ENCODE measurements at regions not wholly inside any gene's neighbourhood (a gene's known extent, or its start where the extent isn't known, plus 50 kb on each side); places are given as distances from the start of the nearest gene placed in this dataset.

GRCh38 chr5:97449172-97449571, 266.1 kb upstream of the RIOK2 start:
- Mint-ChIP-seq H3K27ac (no peak overlapping the region), H3K4me1 (no peaks in the 10 kb centered on the region), H3K9me3 (ENCODE audit: insufficient read depth) (peaks cover 4% of the 10 kb centered on the region), H3K27me3 (no peaks in the 10 kb centered on the region), H3K4me3 (no peak overlapping the region)
- no peak overlapping the region for H3K9ac ChIP-seq (ENCODE audit: low read length)
- ATAC-seq (ENCODE audit: low read depth) (no peak), DNase-seq (no peak)
- no peak for TF ChIP-seq EZH2 (IDR thresholded peaks at IDR 0.05; ENCODE audit: borderline replicate concordance, insufficient read depth, low read depth, low read length, poor library complexity, severe bottlenecking)
- TF ChIP-seq, protein P1, sequence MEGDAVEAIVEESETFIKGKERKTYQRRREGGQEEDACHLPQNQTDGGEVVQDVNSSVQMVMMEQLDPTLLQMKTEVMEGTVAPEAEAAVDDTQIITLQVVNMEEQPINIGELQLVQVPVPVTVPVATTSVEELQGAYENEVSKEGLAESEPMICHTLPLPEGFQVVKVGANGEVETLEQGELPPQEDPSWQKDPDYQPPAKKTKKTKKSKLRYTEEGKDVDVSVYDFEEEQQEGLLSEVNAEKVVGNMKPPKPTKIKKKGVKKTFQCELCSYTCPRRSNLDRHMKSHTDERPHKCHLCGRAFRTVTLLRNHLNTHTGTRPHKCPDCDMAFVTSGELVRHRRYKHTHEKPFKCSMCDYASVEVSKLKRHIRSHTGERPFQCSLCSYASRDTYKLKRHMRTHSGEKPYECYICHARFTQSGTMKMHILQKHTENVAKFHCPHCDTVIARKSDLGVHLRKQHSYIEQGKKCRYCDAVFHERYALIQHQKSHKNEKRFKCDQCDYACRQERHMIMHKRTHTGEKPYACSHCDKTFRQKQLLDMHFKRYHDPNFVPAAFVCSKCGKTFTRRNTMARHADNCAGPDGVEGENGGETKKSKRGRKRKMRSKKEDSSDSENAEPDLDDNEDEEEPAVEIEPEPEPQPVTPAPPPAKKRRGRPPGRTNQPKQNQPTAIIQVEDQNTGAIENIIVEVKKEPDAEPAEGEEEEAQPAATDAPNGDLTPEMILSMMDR (IDR thresholded peaks at IDR 0.05), result no peak
- H3K4me1 ChIP-seq (ENCODE audit: control insufficient read depth in 2 of 2, insufficient read depth in 2 of 2, low read length in 2 of 2), result no peaks in the 10 kb centered on the region
- no peak overlapping the region for H3K4me2 ChIP-seq (replicated peaks; ENCODE audit: low read depth, low read length, poor library complexity, severe bottlenecking)
- no peak overlapping the region for H3K4me3 ChIP-seq (ENCODE audit: control extremely low read depth in 1 of 5, extremely low read depth in 1 of 5, insufficient read depth in 1 of 5, low read depth in 2 of 5, low read length in 4 of 5)
- no peaks in the 10 kb centered on the region for H3K27me3 ChIP-seq (replicated peaks in 1 of 4; ENCODE audit: control extremely low read depth in 1 of 4, control insufficient read depth in 3 of 4, insufficient read depth in 4 of 4, low read length in 3 of 4)
- no peak overlapping the region for H3K27ac ChIP-seq (ENCODE audit: low read length in 2 of 2)
- WGBS (ENCODE audit: insufficient coverage), result 61% methylated on average over 3 of the region's 3 CpGs
- H3K9me3 ChIP-seq (ENCODE audit: control extremely low read depth in 1 of 3, control insufficient read depth in 2 of 3, insufficient read depth in 1 of 3, low read length in 2 of 3), result peaks cover 0 to 5% (median 3%) of the 10 kb centered on the region in 3 donors
- H3K79me2 ChIP-seq (ENCODE audit: control insufficient read depth, insufficient read depth, low read length), result no peaks in the 10 kb centered on the region
- no peaks in the 10 kb centered on the region for H4K20me1 ChIP-seq (ENCODE audit: control insufficient read depth, insufficient read depth, low read length, poor library complexity, severe bottlenecking)
- intact Hi-C loops (cut with micrococcal nuclease), result no loop called here
- ChIA-PET POLR2A (no interaction called here), CTCF (no interaction called here)
- no peaks in the 10 kb centered on the region for H3K36me3 ChIP-seq (replicated peaks in 1 of 2; ENCODE audit: control extremely low read depth in 1 of 2, control insufficient read depth in 1 of 2, extremely low read depth in 1 of 2, insufficient read depth in 2 of 2, low read length in 1 of 2)
- no peak overlapping the region for H2AFZ ChIP-seq (ENCODE audit: insufficient read depth, low read depth, low read length, poor library complexity, severe bottlenecking)

DNA sequence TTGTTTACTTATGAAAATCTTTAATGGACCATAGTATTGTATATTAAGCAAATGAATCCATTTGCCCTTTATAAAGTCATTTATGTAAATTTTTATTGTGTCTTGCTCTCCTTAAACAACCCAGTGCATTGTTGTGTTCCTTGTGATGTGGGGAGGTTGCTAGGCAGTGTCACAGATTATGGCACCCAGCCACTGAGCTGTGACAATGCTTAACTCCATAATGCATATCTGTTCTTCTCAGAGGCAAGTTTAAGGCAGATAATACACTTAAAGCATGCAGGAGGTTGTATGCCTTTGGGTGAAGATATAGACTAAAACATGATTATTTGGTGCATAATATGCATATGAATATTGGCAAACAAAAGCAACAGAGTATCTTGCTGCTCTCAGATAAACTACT, 269.6 kb upstream of the RIOK2 start:
- Mint-ChIP-seq H3K4me1 (no peaks in the 10 kb centered on the region), H3K27ac (no peak overlapping the region), H3K9me3 (ENCODE audit: insufficient read depth) (no peaks in the 10 kb centered on the region), H3K4me3 (no peak overlapping the region), H3K27me3 (no peaks in the 10 kb centered on the region)
- ATAC-seq (ENCODE audit: low read depth), result no peak
- Histone ChIP-seq H4K20me1 (ENCODE audit: control insufficient read depth, insufficient read depth, low read length, poor library complexity, severe bottlenecking) (no peaks in the 10 kb centered on the region), H3K79me2 (ENCODE audit: control insufficient read depth, insufficient read depth, low read length) (no peaks in the 10 kb centered on the region), H3K4me1 (ENCODE audit: control insufficient read depth in 2 of 2, insufficient read depth in 2 of 2, low read length in 2 of 2) (no peaks in the 10 kb centered on the region), H3K9me3 (ENCODE audit: control extremely low read depth in 1 of 3, control insufficient read depth in 2 of 3, insufficient read depth in 1 of 3, low read length in 2 of 3) (no peaks in the 10 kb centered on the region), H3K9ac (ENCODE audit: low read length) (no peak overlapping the region), H3K4me3 (ENCODE audit: control extremely low read depth in 1 of 5, extremely low read depth in 1 of 5, insufficient read depth in 1 of 5, low read depth in 2 of 5, low read length in 4 of 5) (no peak overlapping the region), H3K27me3 (replicated peaks in 1 of 4; ENCODE audit: control extremely low read depth in 1 of 4, control insufficient read depth in 3 of 4, insufficient read depth in 4 of 4, low read length in 3 of 4) (no peaks in the 10 kb centered on the region), H3K36me3 (replicated peaks in 1 of 2; ENCODE audit: control extremely low read depth in 1 of 2, control insufficient read depth in 1 of 2, extremely low read depth in 1 of 2, insufficient read depth in 2 of 2, low read length in 1 of 2) (no peaks in the 10 kb centered on the region), H2AFZ (ENCODE audit: insufficient read depth, low read depth, low read length, poor library complexity, severe bottlenecking) (no peak overlapping the region), H3K27ac (ENCODE audit: low read length in 2 of 2) (no peak overlapping the region), H3K4me2 (replicated peaks; ENCODE audit: low read depth, low read length, poor library complexity, severe bottlenecking) (no peak overlapping the region)
- intact Hi-C loops (cut with micrococcal nuclease), result no loop called here
- ChIA-PET POLR2A (no interaction called here), CTCF (no interaction called here)
- DNase-seq, result no peak
- no peak for TF ChIP-seq EZH2 (IDR thresholded peaks at IDR 0.05; ENCODE audit: borderline replicate concordance, insufficient read depth, low read depth, low read length, poor library complexity, severe bottlenecking)
- TF ChIP-seq, protein P1 (IDR thresholded peaks at IDR 0.05), result no peak
